ENCODE measurements at regions not wholly inside any gene's neighbourhood (a gene's known extent, or its start where the extent isn't known, plus 50 kb on each side); places are given as distances from the start of the nearest gene placed in this dataset.

DNA sequence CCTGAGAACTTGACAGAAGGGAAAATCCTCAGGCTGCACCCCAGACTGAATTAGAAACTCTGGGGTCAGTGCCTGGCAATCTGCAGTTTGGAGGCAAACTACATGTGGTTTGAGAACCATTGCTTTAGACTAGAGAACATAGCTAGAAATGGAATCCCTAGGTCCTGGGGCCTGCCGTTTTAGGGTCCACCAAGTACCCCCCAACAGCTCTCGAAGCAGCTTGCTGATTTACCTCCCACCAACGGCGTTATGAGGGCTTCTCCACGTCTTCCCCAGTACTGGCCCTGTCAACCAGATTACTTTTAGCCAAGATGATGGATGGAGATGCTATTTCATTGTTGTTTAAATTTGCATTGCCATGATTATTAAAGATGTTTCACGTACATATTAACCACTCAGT, 272.5 kb downstream of the XXYLT1 start:
- TF ChIP-seq POLR2AphosphoS5 (IDR thresholded peaks at IDR 0.05; ENCODE audit: borderline replicate concordance, low read depth, low read length) = no peak
- TF ChIP-seq EZH2 (IDR thresholded peaks at IDR 0.05) = no peak
- TF ChIP-seq FOXP2 (optimal IDR thresholded peaks at IDR 0.05; ENCODE audit: control extremely low read depth, extremely low read length, insufficient read depth) = no peak
- Histone ChIP-seq H3K4me3 (no peak overlapping the region), H3K36me3 (ENCODE audit: insufficient read depth, low read length) (no peaks in the 10 kb centered on the region), H3K27ac (no peak overlapping the region), H3K9ac (ENCODE audit: insufficient read length) (no peak overlapping the region), H3K9me3 (ENCODE audit: low read depth, low read length) (no peaks in the 10 kb centered on the region)
- DNase-seq (ENCODE audit: low read depth, low spot score) = no peak

- Histone ChIP-seq H3K27ac (no peak overlapping the region), H3K9ac (ENCODE audit: insufficient read length) (no peak overlapping the region), H3K9me3 (ENCODE audit: low read depth, low read length) (no peaks in the 10 kb centered on the region), H3K36me3 (ENCODE audit: insufficient read depth, low read length) (no peaks in the 10 kb centered on the region), H3K4me3 (no peak overlapping the region)
- DNase-seq (ENCODE audit: low read depth, low spot score) = no peak
- TF ChIP-seq POLR2AphosphoS5 (IDR thresholded peaks at IDR 0.05; ENCODE audit: borderline replicate concordance, low read depth, low read length) = no peak
- TF ChIP-seq FOXP2 (optimal IDR thresholded peaks at IDR 0.05; ENCODE audit: control extremely low read depth, extremely low read length, insufficient read depth) = no peak
- TF ChIP-seq EZH2 (IDR thresholded peaks at IDR 0.05) = no peak
These were observed 272.0 kb downstream of the XXYLT1 start for GRCh38 chr3:194998948-194999347.

DNA sequence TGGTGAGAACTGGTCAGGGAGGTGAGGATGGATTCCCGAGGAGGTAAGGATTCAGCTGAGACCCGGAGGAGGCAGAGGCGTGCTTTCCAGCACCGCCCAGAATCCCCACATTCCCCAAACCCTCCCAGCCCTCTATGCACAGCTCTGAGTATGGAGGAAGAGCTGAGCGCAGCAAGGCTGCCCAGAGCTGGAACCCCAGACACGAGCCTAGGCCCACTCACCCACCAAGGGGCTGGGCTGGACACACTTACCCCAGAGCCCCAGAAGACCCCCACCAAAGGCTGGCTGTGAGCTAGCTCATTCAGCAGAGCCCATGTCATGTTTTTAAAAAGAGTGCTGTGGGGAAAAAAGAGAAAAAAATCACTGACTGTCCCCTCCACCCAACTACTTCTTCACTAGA, 271.5 kb downstream of the XXYLT1 start:
- Histone ChIP-seq H3K36me3 (ENCODE audit: insufficient read depth, low read length) (no peaks in the 10 kb centered on the region), H3K9ac (ENCODE audit: insufficient read length) (no peak overlapping the region), H3K4me3 (no peak overlapping the region), H3K9me3 (ENCODE audit: low read depth, low read length) (no peaks in the 10 kb centered on the region), H3K27ac (no peak overlapping the region)
- DNase-seq (ENCODE audit: low read depth, low spot score) = no peak
- no peak for TF ChIP-seq EZH2 (IDR thresholded peaks at IDR 0.05)
- no peak for TF ChIP-seq POLR2AphosphoS5 (IDR thresholded peaks at IDR 0.05; ENCODE audit: borderline replicate concordance, low read depth, low read length)
- TF ChIP-seq FOXP2 (optimal IDR thresholded peaks at IDR 0.05; ENCODE audit: control extremely low read depth, extremely low read length, insufficient read depth) = no peak

GRCh38 chr3:195001261-195001660, 269.7 kb downstream of the XXYLT1 start:
- Histone ChIP-seq H3K27ac (no peak overlapping the region), H3K9ac (ENCODE audit: insufficient read length) (no peak overlapping the region)

GRCh38 chr3:195001961-195002861, 268.7 kb downstream of the XXYLT1 start:
- DNase-seq (ENCODE audit: low read depth, low spot score) = no peak
- Histone ChIP-seq H3K9me3 (ENCODE audit: low read depth, low read length) (no peaks in the 10 kb centered on the region), H3K9ac (ENCODE audit: insufficient read length) (peak overlapping the region; percentile 6), H3K4me3 (peak overlapping the region; percentile 49), H3K36me3 (ENCODE audit: insufficient read depth, low read length) (no peaks in the 10 kb centered on the region), H3K27ac (peak overlapping the region; percentile 67)
- no peak for TF ChIP-seq FOXP2 (optimal IDR thresholded peaks at IDR 0.05; ENCODE audit: control extremely low read depth, extremely low read length, insufficient read depth)
- no peak for TF ChIP-seq POLR2AphosphoS5 (IDR thresholded peaks at IDR 0.05; ENCODE audit: borderline replicate concordance, low read depth, low read length)
- no peak for TF ChIP-seq EZH2 (IDR thresholded peaks at IDR 0.05)

More at GRCh38 chr3:195001261-195001660, 269.7 kb downstream of the XXYLT1 start:
- H3K36me3 ChIP-seq (ENCODE audit: insufficient read depth, low read length) = no peaks in the 10 kb centered on the region
- TF ChIP-seq POLR2AphosphoS5 (IDR thresholded peaks at IDR 0.05; ENCODE audit: borderline replicate concordance, low read depth, low read length) (no peak), EZH2 (IDR thresholded peaks at IDR 0.05) (no peak), FOXP2 (optimal IDR thresholded peaks at IDR 0.05; ENCODE audit: control extremely low read depth, extremely low read length, insufficient read depth) (no peak)
- DNase-seq (ENCODE audit: low read depth, low spot score) = no peak
- H3K9me3 ChIP-seq (ENCODE audit: low read depth, low read length) = no peaks in the 10 kb centered on the region
- no peak overlapping the region for H3K4me3 ChIP-seq

GRCh38 chr3:195003006-195003892, 267.7 kb downstream of the XXYLT1 start:
- TF ChIP-seq POLR2AphosphoS5 (IDR thresholded peaks at IDR 0.05; ENCODE audit: borderline replicate concordance, low read depth, low read length) (no peak), FOXP2 (optimal IDR thresholded peaks at IDR 0.05; ENCODE audit: control extremely low read depth, extremely low read length, insufficient read depth) (peak; percentile 50), EZH2 (IDR thresholded peaks at IDR 0.05) (no peak)
- Histone ChIP-seq H3K9ac (ENCODE audit: insufficient read length) (peak overlapping the region; percentile 30), H3K36me3 (ENCODE audit: insufficient read depth, low read length) (no peaks in the 10 kb centered on the region), H3K9me3 (ENCODE audit: low read depth, low read length) (no peaks in the 10 kb centered on the region), H3K4me3 (peak overlapping the region; percentile 49), H3K27ac (peak overlapping the region; percentile 67)
- peak; percentile 68 for DNase-seq (ENCODE audit: low read depth, low spot score)

DNA sequence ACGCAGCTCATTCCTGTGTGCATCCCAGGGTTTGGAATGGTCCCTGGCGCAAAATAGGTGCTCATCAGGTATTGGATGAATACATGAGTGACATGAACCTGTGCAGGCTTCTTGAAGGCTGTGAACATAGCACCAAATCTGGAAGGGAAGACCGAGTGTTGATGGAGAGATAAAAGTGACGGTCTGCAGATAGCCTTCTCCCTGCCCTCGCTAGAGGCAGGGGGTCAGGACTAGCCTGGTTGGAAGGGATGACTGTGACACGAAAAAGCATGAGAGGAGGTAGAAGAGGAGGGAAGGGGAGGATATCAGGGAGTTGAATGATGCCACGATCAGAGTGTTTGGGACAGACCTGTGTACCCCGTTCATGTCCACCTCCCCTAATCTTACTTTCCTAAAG, 267.1 kb downstream of the XXYLT1 start:
- TF ChIP-seq EZH2 (IDR thresholded peaks at IDR 0.05) (no peak), FOXP2 (optimal IDR thresholded peaks at IDR 0.05; ENCODE audit: control extremely low read depth, extremely low read length, insufficient read depth) (no peak), POLR2AphosphoS5 (IDR thresholded peaks at IDR 0.05; ENCODE audit: borderline replicate concordance, low read depth, low read length) (no peak)
- Histone ChIP-seq H3K4me3 (no peak overlapping the region), H3K36me3 (ENCODE audit: insufficient read depth, low read length) (no peaks in the 10 kb centered on the region), H3K9ac (ENCODE audit: insufficient read length) (no peak overlapping the region), H3K9me3 (ENCODE audit: low read depth, low read length) (no peaks in the 10 kb centered on the region), H3K27ac (no peak overlapping the region; the same call in 1 of the 2 replicates)
- no peak for DNase-seq (ENCODE audit: low read depth, low spot score)

Measured in SK-N-MC (cell line).